Vagina (tissue), 2 donors: ENCODE measurements at regions not wholly inside any gene's neighbourhood (a gene's known extent, or its start where the extent isn't known, plus 50 kb on each side); places are given as distances from the start of the nearest gene placed in this dataset.

Experiments used
- DNase-seq, 2 donors: peaks; one replicate each; pipeline ENCODE4 v3.0.0-alpha.2; 2017; ENCODE audit errors: extremely low spot score in 2 of 2
- H3K27ac ChIP-seq: fragments of 200-600 bp; sonication (generic); one replicate; pipeline ENCODE4 v1.5.1; 2019
- H3K27me3 ChIP-seq: fragments of 200-600 bp; sonication (generic); one replicate; pipeline ENCODE4 v1.5.1; 2019
- H3K36me3 ChIP-seq, 2 donors: fragments of 200-600 bp; sonication (generic); one replicate each; pipeline ENCODE4 v1.5.1; 2017 to 2019
- H3K4me1 ChIP-seq: fragments of 200-600 bp; sonication (generic); one replicate; pipeline ENCODE4 v1.5.1; 2019
- H3K4me3 ChIP-seq, 2 donors: fragments of 200-600 bp; sonication (generic); 1 replicate in 1 of 2; 2 replicates in 1 of 2; pipeline ENCODE4 v1.5.1; 2016 to 2019
- H3K9me3 ChIP-seq: fragments of 200-600 bp; sonication (generic); one replicate; pipeline ENCODE4 v1.5.1; 2019
- CTCF ChIP-seq, 3 experiments: fragments of 450-650 bp in 2 of 3; fragments of 200-600 bp in 1 of 3; sonication (generic) in 1 of 3; IDR thresholded peaks; one replicate each; pipeline ENCODE4 v1.5.1; 2017 to 2019; ENCODE audit warnings: antibody characterized with exemption in 3 of 3, mild to moderate bottlenecking in 2 of 3, moderate library complexity in 2 of 3
- POLR2A ChIP-seq, 2 donors: fragments of 450-650 bp; IDR thresholded peaks; one replicate each; pipeline ENCODE4 v1.6.1; 2017; ENCODE audit warnings: antibody characterized with exemption in 2 of 2, mild to moderate bottlenecking in 2 of 2, moderate library complexity in 2 of 2
- POLR2AphosphoS5 ChIP-seq, 2 donors: sonication (generic); formaldehyde crosslinking; IDR thresholded peaks; one replicate each; pipeline ENCODE4 v1.9.0; 2017; ENCODE audit warnings: antibody characterized with exemption in 2 of 2, mild to moderate bottlenecking in 2 of 2, low read depth in 1 of 2; ENCODE audit not compliant: insufficient read depth in 1 of 2
- intact Hi-C: fragments of 100-400 bp; cut with DNase I; formaldehyde crosslinking; loops from one replicate; pipeline ENCODE4 v1.15.1; 2023

GRCh38 chr9:18111146-18111545 lies 362.8 kb upstream of the ADAMTSL1 start:
- intact Hi-C loops, result no loop called here
- no peak for DNase-seq
- Histone ChIP-seq H3K36me3 (no peaks in the 10 kb centered on the region), H3K9me3 (no peaks in the 10 kb centered on the region), H3K4me1 (no peaks in the 10 kb centered on the region), H3K27ac (no peak overlapping the region), H3K4me3 (no peak overlapping the region), H3K27me3 (no peaks in the 10 kb centered on the region)
- no peak for TF ChIP-seq POLR2AphosphoS5 (IDR thresholded peaks at IDR 0.05; ENCODE audit: insufficient read depth in 1 of 2, low read depth in 1 of 2)
- TF ChIP-seq POLR2A (IDR thresholded peaks at IDR 0.05), result no peak
- TF ChIP-seq CTCF (IDR thresholded peaks at IDR 0.05), result no peak

GRCh38 chr9:18114559-18115475 lies 359.1 kb upstream of the ADAMTSL1 start:
- intact Hi-C loops, result no loop called here
- Histone ChIP-seq H3K9me3 (no peaks in the 10 kb centered on the region), H3K27me3 (no peaks in the 10 kb centered on the region), H3K4me3 (no peak overlapping the region), H3K36me3 (no peaks in the 10 kb centered on the region), H3K27ac (no peak overlapping the region), H3K4me1 (no peaks in the 10 kb centered on the region)
- DNase-seq, result no peak
- TF ChIP-seq CTCF (IDR thresholded peaks at IDR 0.05) (no peak), POLR2A (IDR thresholded peaks at IDR 0.05) (no peak), POLR2AphosphoS5 (IDR thresholded peaks at IDR 0.05; ENCODE audit: insufficient read depth in 1 of 2, low read depth in 1 of 2) (no peak)

GRCh38 chr9:18118268-18118667 lies 355.7 kb upstream of the ADAMTSL1 start:
- Histone ChIP-seq H3K27me3 (no peaks in the 10 kb centered on the region), H3K4me1 (no peaks in the 10 kb centered on the region), H3K27ac (no peak overlapping the region), H3K9me3 (no peaks in the 10 kb centered on the region), H3K36me3 (no peaks in the 10 kb centered on the region), H3K4me3 (no peak overlapping the region)
- DNase-seq, result no peak
- intact Hi-C loops, result no loop called here
- no peak for TF ChIP-seq CTCF (IDR thresholded peaks at IDR 0.05)

- intact Hi-C loops, result no loop called here
- H3K36me3 ChIP-seq, result no peaks in the 10 kb centered on the region
- TF ChIP-seq CTCF (IDR thresholded peaks at IDR 0.05) (no peak), POLR2A (IDR thresholded peaks at IDR 0.05) (no peak), POLR2AphosphoS5 (IDR thresholded peaks at IDR 0.05; ENCODE audit: insufficient read depth in 1 of 2, low read depth in 1 of 2) (no peak)
- H3K4me1 ChIP-seq, result no peaks in the 10 kb centered on the region
- H3K4me3 ChIP-seq, result no peak overlapping the region
- no peak for DNase-seq
- H3K27me3 ChIP-seq, result no peaks in the 10 kb centered on the region
- no peaks in the 10 kb centered on the region for H3K9me3 ChIP-seq
- no peak overlapping the region for H3K27ac ChIP-seq
These were observed 351.8 kb upstream of the ADAMTSL1 start for GRCh38 chr9:18122171-18122570.

- no peak overlapping the region for H3K4me3 ChIP-seq
- H3K27me3 ChIP-seq, result no peaks in the 10 kb centered on the region
- H3K4me1 ChIP-seq, result no peaks in the 10 kb centered on the region
- no peaks in the 10 kb centered on the region for H3K36me3 ChIP-seq
- no peaks in the 10 kb centered on the region for H3K9me3 ChIP-seq
- H3K27ac ChIP-seq, result no peak overlapping the region
- intact Hi-C loops, result no loop called here
- TF ChIP-seq CTCF (IDR thresholded peaks at IDR 0.05), result no peak
- no peak for TF ChIP-seq POLR2AphosphoS5 (IDR thresholded peaks at IDR 0.05; ENCODE audit: insufficient read depth in 1 of 2, low read depth in 1 of 2)
- TF ChIP-seq POLR2A (IDR thresholded peaks at IDR 0.05), result no peak
- DNase-seq, result no peak
These were observed 349.2 kb upstream of the ADAMTSL1 start for GRCh38 chr9:18124760-18125159.
